ENCODE measurements at regions not wholly inside any gene's neighbourhood (a gene's known extent, or its start where the extent isn't known, plus 50 kb on each side); places are given as distances from the start of the nearest gene placed in this dataset.
A peak's percentile ranks its signal among the peaks of the same experiment; 100 is the strongest.

GRCh38 chr6:14305131-14305530 is 187.6 kb downstream of the CD83 start (continued):
- TF ChIP-seq, protein P1, sequence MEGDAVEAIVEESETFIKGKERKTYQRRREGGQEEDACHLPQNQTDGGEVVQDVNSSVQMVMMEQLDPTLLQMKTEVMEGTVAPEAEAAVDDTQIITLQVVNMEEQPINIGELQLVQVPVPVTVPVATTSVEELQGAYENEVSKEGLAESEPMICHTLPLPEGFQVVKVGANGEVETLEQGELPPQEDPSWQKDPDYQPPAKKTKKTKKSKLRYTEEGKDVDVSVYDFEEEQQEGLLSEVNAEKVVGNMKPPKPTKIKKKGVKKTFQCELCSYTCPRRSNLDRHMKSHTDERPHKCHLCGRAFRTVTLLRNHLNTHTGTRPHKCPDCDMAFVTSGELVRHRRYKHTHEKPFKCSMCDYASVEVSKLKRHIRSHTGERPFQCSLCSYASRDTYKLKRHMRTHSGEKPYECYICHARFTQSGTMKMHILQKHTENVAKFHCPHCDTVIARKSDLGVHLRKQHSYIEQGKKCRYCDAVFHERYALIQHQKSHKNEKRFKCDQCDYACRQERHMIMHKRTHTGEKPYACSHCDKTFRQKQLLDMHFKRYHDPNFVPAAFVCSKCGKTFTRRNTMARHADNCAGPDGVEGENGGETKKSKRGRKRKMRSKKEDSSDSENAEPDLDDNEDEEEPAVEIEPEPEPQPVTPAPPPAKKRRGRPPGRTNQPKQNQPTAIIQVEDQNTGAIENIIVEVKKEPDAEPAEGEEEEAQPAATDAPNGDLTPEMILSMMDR (IDR thresholded peaks at IDR 0.05), result no peak
- no peak for TF ChIP-seq NR3C1 (CRISPR knock-in tag; conservative IDR thresholded peaks at IDR 0.05; ENCODE audit: low read depth)
- no peak for TF ChIP-seq SP1 (CRISPR knock-in tag; conservative IDR thresholded peaks at IDR 0.05)
- TF ChIP-seq ESRRA (CRISPR knock-in tag; IDR thresholded peaks at IDR 0.05; ENCODE audit: borderline replicate concordance), result no peak
- TF ChIP-seq ZBTB21 (CRISPR knock-in tag; IDR thresholded peaks at IDR 0.05; ENCODE audit: borderline replicate concordance), result no peak
- no peak for TF ChIP-seq ELF4 (CRISPR knock-in tag; IDR thresholded peaks at IDR 0.05; ENCODE audit: low read depth)
- TF ChIP-seq, protein P2, sequence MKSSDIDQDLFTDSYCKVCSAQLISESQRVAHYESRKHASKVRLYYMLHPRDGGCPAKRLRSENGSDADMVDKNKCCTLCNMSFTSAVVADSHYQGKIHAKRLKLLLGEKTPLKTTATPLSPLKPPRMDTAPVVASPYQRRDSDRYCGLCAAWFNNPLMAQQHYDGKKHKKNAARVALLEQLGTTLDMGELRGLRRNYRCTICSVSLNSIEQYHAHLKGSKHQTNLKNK (CRISPR knock-in tag; IDR thresholded peaks at IDR 0.05), result no peak

DNA sequence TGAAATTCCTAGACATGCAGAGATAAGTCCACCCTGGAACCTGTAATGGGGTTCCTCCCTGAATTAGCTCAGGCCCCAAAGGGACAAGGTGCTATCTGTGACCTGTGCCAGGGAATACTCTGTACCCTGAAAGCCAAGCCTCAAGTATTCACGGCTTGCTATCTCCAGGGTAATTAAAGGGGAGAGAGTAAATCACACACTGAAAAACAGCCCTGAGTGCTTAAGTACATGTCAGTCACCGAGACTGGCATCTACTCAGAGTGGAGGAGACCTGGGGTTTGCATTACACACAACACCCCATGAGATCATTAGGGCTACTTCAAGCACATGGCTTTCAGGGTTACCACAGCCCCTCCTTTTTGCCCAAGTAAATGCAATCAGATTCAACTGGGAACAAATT is 188.1 kb downstream of the CD83 start:
- Mint-ChIP-seq H3K27ac (no peak overlapping the region), H3K4me1 (peaks cover 55% of the 10 kb centered on the region), H3K4me3 (no peak overlapping the region), H3K27me3 (ENCODE audit: low read depth) (peaks cover 6% of the 10 kb centered on the region), H3K9me3 (peaks cover 25% of the 10 kb centered on the region), H3K36me3 (peaks cover 28% of the 10 kb centered on the region)
- ATAC-seq (peak; percentile 55), DNase-seq (ENCODE audit: low spot score) (no peak)
- ChIA-PET CTCF (no interaction called here), POLR2A (no interaction called here)
- TF ChIP-seq ESRRA (CRISPR knock-in tag; IDR thresholded peaks at IDR 0.05; ENCODE audit: borderline replicate concordance) (no peak), ZNF671 (CRISPR knock-in tag; IDR thresholded peaks at IDR 0.05) (no peak), ZNF138 (CRISPR knock-in tag; conservative IDR thresholded peaks at IDR 0.05) (no peak), ELF4 (CRISPR knock-in tag; IDR thresholded peaks at IDR 0.05; ENCODE audit: low read depth) (no peak), STAT6 (CRISPR knock-in tag; conservative IDR thresholded peaks at IDR 0.05; ENCODE audit: low read depth) (no peak), GTF2I (CRISPR knock-in tag; conservative IDR thresholded peaks at IDR 0.05) (no peak), ATF1 (CRISPR knock-in tag; IDR thresholded peaks at IDR 0.05) (no peak), TP53 (CRISPR knock-in tag; IDR thresholded peaks at IDR 0.05) (no peak)
- TF ChIP-seq, protein P3, sequence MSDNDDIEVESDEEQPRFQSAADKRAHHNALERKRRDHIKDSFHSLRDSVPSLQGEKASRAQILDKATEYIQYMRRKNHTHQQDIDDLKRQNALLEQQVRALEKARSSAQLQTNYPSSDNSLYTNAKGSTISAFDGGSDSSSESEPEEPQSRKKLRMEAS (CRISPR knock-in tag; IDR thresholded peaks at IDR 0.05), result no peak
- TF ChIP-seq, protein P1 (IDR thresholded peaks at IDR 0.05), result no peak

DNA sequence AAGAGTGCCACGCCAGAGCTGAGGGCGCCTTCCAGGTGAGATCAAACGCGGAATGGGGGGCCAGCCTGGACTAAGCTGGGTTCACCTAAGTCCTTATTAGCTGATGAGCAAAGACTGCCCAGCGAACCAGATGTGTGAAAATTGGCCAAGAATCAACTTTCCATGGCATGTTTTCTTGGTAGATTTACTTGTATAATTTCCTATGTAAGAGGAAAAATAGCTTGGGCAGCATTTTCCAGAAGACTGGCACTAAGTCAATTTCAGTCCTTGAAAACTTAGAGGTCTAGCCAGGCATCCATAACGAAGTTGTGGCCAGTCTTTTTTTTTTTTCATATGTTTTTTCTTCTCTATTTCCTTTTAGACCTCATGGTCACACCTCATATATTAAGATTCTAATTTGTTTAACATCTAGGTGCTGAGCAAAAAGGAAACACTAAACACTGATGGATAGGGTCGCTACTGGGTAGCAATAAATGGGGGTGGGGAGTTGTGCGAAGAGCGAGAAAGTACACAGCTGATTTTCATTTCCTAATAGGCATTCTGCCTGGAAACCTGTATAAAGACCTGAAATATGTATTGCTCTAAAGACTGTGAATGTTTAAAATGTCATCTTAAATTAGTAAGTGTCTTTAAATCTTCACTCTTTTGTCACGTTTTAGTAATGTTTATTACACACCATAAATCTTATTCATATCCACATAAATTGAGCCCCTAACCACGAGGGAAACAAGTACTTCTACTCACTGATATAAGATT is 188.8 kb downstream of the CD83 start:
- ChIA-PET POLR2A (no interaction called here), CTCF (no interaction called here)
- Mint-ChIP-seq H3K36me3 (peaks cover 29% of the 10 kb centered on the region), H3K27me3 (ENCODE audit: low read depth) (peaks cover 6% of the 10 kb centered on the region), H3K27ac (no peak overlapping the region), H3K4me1 (peaks cover 58% of the 10 kb centered on the region), H3K4me3 (no peak overlapping the region), H3K9me3 (peaks cover 30% of the 10 kb centered on the region)
- no peak for ATAC-seq
- no peak for DNase-seq (ENCODE audit: low spot score)
- TF ChIP-seq, protein P4, sequence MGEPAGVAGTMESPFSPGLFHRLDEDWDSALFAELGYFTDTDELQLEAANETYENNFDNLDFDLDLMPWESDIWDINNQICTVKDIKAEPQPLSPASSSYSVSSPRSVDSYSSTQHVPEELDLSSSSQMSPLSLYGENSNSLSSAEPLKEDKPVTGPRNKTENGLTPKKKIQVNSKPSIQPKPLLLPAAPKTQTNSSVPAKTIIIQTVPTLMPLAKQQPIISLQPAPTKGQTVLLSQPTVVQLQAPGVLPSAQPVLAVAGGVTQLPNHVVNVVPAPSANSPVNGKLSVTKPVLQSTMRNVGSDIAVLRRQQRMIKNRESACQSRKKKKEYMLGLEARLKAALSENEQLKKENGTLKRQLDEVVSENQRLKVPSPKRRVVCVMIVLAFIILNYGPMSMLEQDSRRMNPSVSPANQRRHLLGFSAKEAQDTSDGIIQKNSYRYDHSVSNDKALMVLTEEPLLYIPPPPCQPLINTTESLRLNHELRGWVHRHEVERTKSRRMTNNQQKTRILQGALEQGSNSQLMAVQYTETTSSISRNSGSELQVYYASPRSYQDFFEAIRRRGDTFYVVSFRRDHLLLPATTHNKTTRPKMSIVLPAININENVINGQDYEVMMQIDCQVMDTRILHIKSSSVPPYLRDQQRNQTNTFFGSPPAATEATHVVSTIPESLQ (CRISPR knock-in tag; IDR thresholded peaks at IDR 0.05), result no peak
- TF ChIP-seq ZNF396 (CRISPR knock-in tag; IDR thresholded peaks at IDR 0.05; ENCODE audit: borderline replicate concordance) (no peak), NR1H2 (CRISPR knock-in tag; IDR thresholded peaks at IDR 0.05) (no peak), ZNF263 (CRISPR knock-in tag; IDR thresholded peaks at IDR 0.05; ENCODE audit: low read depth) (no peak), ZNF425 (CRISPR knock-in tag; conservative IDR thresholded peaks at IDR 0.05) (no peak), FOXJ3 (CRISPR knock-in tag; IDR thresholded peaks at IDR 0.05; ENCODE audit: borderline replicate concordance) (no peak), SP1 (CRISPR knock-in tag; conservative IDR thresholded peaks at IDR 0.05) (no peak)
